GM18951 (cell line): ENCODE measurements at regions not wholly inside any gene's neighbourhood (a gene's known extent, or its start where the extent isn't known, plus 50 kb on each side); places are given as distances from the start of the nearest gene placed in this dataset.

Source experiments
- POLR2A ChIP-seq: IDR thresholded peaks from 4 replicates; pipeline ENCODE4 v1.6.1; 2011; ENCODE audit warnings: mild to moderate bottlenecking; ENCODE audit not compliant: insufficient read length, insufficient read depth; ENCODE audit errors: extremely low read depth
- in situ Hi-C: fragments of 300-500 bp; cut with MboI; formaldehyde crosslinking; loops from one replicate; pipeline ENCODE4 v1.12.0; 2022; ENCODE audit warnings: low sequenced_read_pairs, mixed read lengths, inconsistent platforms; ENCODE audit not compliant: unreplicated experiment

DNA sequence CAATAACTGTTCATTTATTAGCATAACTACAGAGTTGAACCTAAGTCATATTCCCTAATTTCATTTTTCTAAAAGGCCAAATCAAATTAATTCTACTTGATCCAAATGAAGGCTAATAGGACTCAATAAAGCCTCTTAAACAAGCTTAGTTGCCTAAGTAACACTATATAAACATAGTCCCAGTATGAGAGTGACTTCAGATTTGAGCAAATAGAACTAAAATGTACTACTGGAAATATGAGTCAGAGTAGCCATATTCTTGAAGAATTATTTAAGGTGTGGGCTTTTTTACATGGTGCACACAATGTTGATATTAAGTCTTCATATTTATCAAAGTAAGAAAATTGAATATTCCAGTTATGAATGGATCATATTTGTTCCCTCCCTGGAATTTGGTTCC, 872.3 kb downstream of the MAT2B start:
- TF ChIP-seq POLR2A: no peak
- in situ Hi-C loops: no loop called here

DNA sequence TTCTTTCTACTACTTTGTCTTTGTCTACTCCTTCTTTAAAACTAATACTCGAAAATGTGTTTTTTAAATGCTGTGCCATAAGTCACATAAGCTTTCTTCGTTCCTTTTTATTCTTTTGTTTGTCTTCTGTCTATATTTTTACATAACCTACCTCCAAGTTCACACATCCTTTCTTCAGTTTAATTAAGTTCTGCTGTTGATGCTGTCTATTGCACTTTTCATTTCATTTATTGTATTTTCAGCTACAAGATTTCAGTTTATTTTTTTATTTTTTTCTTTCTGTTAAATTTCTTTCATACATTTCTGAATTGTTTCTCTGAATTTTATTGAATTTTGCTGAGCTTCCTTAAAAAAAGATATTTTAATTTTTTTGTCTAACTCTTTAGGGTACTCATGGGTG, 878.2 kb downstream of the MAT2B start:
- in situ Hi-C loops: no loop called here
- TF ChIP-seq POLR2A: no peak

DNA sequence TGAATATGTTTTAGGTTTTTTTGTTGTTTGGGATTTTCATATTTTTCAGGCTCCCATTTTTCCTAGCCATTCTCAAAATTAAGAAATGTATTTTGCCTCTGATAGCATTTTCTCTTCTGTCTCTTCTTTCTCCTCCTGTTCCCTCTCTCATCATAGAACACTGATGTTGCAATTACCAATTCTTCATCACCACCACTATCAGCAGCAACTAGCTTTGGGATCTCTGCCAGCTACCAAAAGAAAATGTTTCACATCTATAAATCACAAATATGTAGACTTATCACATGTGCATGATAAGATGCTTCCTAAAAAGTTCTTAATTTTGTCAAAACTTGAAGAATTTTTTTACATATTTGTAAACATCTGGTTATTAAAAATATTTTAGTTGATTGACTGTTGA, 887.1 kb downstream of the MAT2B start:
- TF ChIP-seq POLR2A: no peak
- in situ Hi-C loops: no loop called here

DNA sequence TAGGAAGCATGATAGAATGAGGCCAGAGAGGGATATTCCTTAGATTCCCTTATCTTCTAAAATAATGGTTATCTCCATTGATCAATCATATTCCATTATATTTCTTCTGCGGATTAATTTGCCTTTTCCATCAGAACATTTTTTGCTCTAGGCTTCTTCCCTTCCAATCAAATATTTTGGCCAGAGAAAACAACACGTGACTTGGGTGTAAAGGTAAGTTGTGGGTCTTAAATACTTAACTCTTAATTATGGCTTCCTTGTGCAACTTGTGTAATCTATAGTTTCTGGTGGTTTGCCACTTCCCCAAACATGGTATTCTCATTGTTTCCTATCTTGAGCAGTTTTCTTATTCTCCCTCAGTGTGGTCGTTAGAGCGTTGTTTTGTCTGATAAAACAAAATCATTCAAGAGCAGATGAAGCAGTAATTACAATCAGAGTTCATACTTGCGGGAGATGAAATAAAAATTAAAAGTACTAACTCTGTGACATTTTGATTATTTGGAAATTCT, 889.3 kb downstream of the MAT2B start:
- in situ Hi-C loops: no loop called here
- TF ChIP-seq POLR2A: no peak

DNA sequence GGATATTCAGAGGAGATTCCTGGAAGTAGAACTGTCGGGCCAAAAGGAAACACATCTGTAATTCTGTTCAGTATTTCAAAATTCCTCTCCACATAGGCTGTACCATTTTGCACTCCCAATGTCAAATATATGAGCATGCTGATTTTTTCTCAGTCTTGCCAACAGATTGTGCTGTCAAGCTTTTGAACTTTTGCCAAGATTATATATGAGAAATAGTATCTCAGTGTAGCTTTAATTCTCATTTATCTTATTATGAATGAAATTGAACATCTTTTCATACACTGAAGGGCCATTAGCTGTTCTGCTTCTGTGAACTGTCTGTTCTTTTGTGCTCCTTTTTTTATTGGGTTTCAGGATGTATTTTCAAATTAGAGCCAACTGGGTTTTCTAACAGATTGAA, 907.1 kb downstream of the MAT2B start:
- no peak for TF ChIP-seq POLR2A
- in situ Hi-C loops: no loop called here

DNA sequence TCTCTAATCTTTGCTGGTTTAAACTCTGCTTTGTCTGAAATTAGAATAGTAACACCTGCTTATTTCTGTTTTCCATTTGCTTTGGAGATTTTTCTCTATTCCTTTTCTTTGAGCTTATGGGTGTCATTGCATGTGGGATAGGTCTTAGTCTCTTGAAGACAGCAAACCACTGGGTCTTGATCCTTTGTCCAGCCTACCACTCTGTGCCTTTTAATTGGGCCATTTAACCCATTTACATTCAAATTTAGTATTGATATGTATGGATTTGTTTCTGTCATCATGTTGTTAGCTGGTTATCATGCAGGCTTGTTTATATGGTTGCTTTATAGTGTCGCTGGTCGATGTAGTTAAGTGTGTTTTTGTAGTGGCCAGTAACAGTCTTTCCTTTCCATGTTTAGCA, 914.7 kb downstream of the MAT2B start:
- TF ChIP-seq POLR2A: no peak

DNA sequence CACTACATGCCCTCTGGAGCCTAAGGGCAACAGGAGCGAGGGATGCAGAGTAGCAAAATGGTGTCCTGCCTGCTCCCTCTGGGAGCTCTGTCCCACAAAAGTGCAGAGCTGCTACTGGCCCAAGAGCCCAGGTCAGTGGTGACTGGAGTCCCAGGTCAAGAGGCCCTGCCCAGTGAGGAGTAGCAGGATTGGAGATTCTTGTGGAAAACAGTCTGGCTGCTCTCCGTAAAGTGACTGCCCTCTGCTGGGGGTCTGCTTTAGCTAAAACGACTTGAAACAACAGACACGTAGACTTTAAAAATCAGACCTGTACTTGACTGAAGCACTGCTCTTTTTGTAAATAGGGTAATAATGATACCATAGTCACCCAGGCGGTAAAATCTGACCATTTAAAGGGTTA, 917.0 kb downstream of the MAT2B start:
- no peak for TF ChIP-seq POLR2A
- in situ Hi-C loops: no loop called here

More for the DNA sequence above, 914.7 kb downstream of the MAT2B start:
- in situ Hi-C loops: no loop called here

DNA sequence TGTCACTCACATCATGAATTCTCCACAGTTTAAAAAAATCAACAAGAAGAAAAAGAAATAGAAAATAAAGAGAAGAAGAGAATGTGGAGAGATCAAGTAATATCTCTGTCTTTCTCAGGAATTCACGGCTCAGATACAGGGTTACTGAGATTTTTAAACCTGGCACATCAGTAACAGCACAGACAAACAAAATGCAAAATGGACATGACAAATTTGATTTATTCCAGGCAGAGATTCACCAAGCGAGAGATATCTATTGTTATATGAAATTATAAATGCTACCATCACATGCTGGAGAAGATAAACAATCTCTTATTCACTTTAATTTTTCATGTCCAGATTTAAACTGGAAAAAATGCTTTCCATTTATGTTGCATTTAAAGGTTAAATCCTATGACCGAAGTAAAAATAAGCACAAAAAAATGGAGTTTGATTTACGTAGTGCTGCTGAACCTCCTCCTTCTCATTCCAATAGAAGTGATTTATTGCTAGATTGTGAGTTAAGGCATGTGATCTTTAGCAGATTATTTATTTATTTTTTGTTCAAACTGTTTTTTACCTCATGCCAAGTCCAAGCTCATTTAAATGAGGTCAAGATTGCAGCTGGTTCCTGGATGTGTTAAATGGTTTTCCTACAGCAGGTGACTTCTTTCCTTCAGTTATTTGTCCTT, 926.4 kb downstream of the MAT2B start:
- in situ Hi-C loops: no loop called here
- no peak for TF ChIP-seq POLR2A

DNA sequence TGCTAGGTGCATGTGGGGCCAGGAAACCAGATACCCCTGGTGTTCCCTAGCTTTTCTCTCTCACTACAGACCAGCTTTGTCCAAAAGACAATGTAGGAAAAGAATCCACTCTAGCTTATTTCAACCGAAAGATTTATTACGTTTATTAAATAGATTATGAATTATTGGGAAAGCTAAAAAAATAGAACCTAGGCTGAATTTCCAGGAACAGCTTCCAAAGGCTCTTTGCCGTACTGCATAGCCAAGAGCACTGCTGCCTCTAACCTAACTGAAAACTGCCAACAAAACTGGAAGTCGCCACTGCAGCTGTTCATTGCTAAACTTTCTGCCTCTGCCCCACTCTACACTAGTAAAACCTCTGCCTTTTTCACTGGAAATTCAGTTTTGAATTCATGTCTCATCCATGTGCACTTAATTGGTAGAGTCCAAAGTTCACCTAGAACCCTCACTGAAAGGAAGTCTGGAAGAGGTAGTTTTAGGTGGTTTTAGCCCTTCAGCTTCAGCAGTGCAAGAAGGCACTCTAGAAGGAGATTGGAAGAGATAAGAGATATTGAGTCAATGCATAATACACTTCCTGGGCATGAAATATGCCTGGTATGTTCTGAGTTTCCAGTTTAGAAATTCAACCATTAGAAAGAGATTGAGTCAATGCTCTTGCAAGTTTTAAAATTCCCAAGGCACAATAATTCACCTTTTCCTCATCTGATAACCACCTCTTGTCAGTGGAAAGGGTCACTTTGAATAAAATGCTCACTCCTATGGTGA, 927.9 kb downstream of the MAT2B start:
- no peak for TF ChIP-seq POLR2A
- in situ Hi-C loops: no loop called here

DNA sequence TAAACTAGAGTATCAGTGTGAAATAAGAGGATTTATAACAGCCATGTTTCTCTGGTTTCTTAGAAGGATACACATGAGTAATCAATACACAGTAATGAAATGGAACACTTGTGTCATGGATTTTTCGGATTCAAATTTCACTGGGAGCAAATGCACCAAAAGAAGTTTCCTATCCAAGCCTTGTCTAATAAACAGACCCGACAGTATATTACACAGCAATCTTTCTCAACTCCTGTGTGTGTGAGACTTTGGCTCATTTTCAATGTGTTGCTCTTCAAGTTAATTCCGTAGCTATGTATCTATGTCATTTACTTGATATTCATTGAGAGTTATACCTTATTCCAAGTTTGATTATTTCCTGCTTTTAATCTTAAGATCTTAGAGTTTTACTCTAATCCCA, 930.2 kb downstream of the MAT2B start:
- in situ Hi-C loops: no loop called here
- no peak for TF ChIP-seq POLR2A

DNA sequence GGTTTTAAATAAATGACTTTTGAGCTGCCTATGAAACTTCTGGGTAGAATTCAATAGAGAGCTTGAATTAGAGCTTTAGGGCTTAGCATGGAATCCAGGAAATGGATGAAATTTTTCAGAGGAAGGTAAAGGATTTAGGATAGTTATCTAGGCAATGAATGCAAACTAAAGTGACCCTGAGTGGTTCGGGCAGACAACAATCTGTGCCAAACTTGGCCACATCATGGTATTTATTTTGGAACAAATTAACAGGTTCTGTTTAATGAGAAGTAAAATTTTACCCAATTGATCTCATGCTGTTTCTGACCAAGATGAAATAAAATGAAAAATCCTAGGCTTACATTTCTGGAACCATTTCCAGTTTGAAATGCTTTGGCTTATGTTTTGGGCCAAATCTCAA, 934.4 kb downstream of the MAT2B start:
- in situ Hi-C loops: no loop called here
- TF ChIP-seq POLR2A: no peak

DNA sequence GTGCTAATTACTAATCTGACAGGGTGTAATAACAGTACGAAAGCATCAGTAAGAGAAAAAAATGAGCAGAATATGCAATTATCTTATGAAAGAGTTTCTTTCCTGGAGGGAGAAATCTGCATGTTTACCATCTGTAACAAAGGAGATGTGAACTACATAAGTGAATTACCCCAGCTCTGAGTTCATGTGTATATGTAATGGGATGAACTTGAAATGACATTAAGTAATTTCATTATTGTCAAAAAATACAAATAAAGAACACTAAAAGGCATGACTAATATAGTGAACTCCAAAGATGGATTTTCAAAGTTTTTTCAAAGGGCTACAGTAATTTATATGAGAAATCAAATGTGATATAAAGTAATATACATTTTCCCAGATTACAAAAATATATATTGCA, 944.0 kb downstream of the MAT2B start:
- in situ Hi-C loops: no loop called here
- TF ChIP-seq POLR2A: no peak

DNA sequence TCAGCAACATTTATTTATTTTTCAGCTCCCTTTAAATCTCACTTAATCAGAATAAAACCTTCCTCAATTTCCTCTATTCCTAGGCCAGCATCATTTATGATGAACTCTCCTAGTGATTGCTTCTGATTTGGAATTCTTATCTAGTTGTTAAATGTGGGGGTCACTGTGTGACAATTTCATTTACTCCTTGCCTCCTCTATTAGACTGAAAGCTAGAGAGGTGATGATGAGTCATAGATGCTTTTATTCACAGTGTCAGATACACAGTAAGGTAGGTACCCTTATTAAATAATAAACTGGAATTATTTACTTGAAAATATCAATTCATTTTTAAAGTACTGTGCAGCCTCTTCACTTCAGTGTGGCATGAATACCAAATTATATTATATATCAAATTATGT, 960.6 kb downstream of the MAT2B start:
- TF ChIP-seq POLR2A: no peak
- in situ Hi-C loops: no loop called here

DNA sequence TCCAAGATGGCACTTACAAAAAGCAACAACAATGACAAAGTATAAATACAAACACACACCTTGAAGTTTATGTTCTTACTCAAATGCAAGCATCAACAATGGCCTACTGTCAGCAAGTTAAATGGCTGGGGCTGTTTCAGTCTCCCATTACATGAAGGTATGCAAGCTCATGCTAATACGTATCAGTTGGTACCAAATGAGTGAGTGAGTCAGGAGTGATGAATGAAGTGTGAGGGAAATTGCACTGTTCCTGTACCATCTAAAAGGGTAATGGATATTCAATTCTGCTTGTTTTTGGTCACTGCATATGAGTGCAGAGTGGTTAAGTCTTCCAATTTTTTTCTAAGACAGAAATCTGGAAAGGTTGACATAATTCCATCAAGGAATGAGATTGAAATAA, 964.9 kb downstream of the MAT2B start:
- no peak for TF ChIP-seq POLR2A
- in situ Hi-C loops: no loop called here
